ENCODE measurements at regions not wholly inside any gene's neighbourhood (a gene's known extent, or its start where the extent isn't known, plus 50 kb on each side); places are given as distances from the start of the nearest gene placed in this dataset.

DNA sequence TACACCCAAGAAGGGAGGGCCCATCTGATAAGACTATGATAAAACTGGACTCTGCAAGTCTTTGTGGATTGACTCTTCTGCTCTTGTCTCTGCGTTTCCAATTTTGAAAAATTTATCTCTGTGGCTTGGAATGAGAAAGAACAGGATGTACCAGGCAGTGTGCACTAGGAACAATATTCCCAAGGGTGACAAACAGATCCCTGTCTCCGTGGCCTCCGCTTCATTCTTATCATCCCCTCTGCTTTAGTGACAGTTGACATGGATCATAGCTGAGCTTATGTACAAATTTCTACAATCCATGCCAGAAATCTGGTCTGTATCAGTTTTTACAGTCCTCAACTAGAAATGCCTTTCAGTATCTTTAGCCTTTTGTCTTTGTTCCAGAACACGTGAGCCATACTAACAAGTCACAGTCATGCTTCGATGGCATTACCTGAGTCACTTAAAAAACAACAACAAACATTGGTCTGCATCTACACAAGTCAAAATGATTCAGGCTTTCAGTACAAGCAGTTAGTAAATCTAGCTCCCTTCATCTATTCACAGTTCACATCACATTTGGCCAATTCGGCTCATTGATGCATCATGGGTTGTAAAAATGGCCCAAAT is 393.6 kb upstream of the CELF2 start:
- Mint-ChIP-seq H3K4me1 (no peaks in the 10 kb centered on the region), H3K27ac (no peak overlapping the region), H3K27me3 (no peaks in the 10 kb centered on the region), H3K36me3 (no peaks in the 10 kb centered on the region), H3K4me3 (no peak overlapping the region), H3K9me3 (no peaks in the 10 kb centered on the region)
- no peak for DNase-seq (ENCODE audit: low spot score in 2 of 2)
- ATAC-seq (ENCODE audit: low read depth), result no peak

DNA sequence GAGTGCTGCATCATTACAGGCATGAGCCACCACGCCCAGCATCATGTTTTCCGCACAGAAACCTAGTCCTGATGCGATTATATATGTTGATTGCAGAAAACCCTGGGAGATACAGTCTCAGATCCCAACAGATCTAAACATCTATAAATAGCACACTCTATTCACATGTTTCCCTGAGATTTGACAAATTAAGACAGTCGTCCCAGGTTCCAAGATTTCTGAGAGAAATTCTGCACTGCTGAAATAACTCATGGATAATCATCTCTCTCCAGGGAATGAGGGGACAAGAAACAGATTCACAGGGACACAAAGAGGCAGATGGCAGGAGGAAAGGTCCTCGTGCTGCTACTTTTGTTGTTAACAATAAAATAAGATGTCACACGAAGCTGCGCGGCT is 393.1 kb upstream of the CELF2 start:
- ATAC-seq (ENCODE audit: low read depth) (no peak), DNase-seq (ENCODE audit: low spot score in 2 of 2) (no peak)
- Mint-ChIP-seq H3K27me3 (no peaks in the 10 kb centered on the region), H3K36me3 (no peaks in the 10 kb centered on the region), H3K27ac (no peak overlapping the region), H3K4me1 (no peaks in the 10 kb centered on the region), H3K9me3 (no peaks in the 10 kb centered on the region), H3K4me3 (no peak overlapping the region)

DNA sequence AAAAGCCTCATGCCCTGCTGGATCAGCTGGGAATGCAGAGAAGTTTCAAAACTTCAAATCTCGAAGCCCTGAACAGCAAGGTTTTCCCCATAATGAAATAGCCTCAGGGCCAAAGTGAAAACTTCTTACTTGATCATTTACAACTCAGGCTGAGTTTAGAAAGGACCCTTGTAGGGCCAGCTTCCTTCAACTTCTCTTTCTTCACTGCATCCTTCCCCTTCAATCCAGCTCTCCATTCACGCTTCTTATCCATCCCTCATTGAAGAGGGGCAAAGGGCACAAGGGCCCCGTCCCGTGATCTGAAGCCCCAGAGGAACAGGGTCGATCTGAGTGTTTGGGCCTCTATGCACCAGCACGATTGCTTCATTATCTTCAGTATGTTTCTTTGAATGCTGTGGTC is 392.2 kb upstream of the CELF2 start:
- ATAC-seq (ENCODE audit: low read depth) (no peak), DNase-seq (ENCODE audit: low spot score in 2 of 2) (no peak)
- Mint-ChIP-seq H3K36me3 (no peaks in the 10 kb centered on the region), H3K27me3 (peaks cover 3% of the 10 kb centered on the region), H3K4me3 (no peak overlapping the region), H3K9me3 (no peaks in the 10 kb centered on the region), H3K27ac (no peak overlapping the region), H3K4me1 (no peaks in the 10 kb centered on the region)

DNA sequence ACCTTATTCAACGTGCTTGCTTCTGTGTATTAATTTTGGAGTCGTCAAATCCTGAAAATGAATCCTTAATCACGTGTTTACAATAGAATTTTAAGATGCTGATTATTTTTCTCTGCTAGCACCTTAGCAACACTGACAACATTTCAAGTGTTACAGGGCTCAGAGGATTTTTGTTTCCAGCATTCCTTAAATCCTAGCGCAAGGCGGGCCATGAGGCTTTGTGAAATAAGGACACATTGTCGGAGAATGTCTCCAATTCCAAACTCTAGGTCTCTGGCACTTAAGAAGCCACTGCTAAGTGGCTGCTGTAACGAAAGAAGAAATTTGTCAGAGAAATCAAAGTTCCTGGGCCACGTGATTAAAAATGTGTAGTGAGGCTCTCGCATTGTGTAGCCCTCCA is 390.9 kb upstream of the CELF2 start:
- ATAC-seq (ENCODE audit: low read depth) (no peak), DNase-seq (ENCODE audit: low spot score in 2 of 2) (no peak)
- Mint-ChIP-seq H3K27me3 (peaks cover 4% of the 10 kb centered on the region), H3K4me1 (no peaks in the 10 kb centered on the region), H3K4me3 (no peak overlapping the region), H3K27ac (no peak overlapping the region), H3K9me3 (no peaks in the 10 kb centered on the region), H3K36me3 (no peaks in the 10 kb centered on the region)

DNA sequence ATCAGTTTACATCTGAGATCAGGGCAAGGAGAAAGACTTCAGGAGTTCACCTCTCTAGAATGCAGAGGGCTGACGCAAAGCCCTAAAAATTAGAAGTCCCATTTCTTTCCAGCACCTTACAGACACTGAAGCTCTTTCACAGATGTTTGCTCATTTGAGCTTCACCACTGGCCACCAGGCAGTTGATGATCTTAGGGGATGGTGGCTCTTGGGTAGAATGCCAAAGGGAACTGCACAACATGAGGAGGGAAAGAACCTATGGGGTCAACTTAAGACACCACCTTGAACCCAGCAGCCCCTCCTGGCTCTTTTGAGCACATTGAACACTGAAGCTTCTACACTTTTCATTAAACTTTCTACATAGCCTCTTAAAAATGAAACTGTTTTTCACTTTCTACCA is 390.3 kb upstream of the CELF2 start:
- no peak for DNase-seq (ENCODE audit: low spot score in 2 of 2)
- no peak overlapping the region for H3K27ac Mint-ChIP-seq
- H3K36me3 Mint-ChIP-seq, result no peaks in the 10 kb centered on the region
- H3K9me3 Mint-ChIP-seq, result no peaks in the 10 kb centered on the region
- H3K4me3 Mint-ChIP-seq, result no peak overlapping the region
- H3K27me3 Mint-ChIP-seq, result peaks cover 4% of the 10 kb centered on the region
- H3K4me1 Mint-ChIP-seq, result no peaks in the 10 kb centered on the region
- no peak for ATAC-seq (ENCODE audit: low read depth)

DNA sequence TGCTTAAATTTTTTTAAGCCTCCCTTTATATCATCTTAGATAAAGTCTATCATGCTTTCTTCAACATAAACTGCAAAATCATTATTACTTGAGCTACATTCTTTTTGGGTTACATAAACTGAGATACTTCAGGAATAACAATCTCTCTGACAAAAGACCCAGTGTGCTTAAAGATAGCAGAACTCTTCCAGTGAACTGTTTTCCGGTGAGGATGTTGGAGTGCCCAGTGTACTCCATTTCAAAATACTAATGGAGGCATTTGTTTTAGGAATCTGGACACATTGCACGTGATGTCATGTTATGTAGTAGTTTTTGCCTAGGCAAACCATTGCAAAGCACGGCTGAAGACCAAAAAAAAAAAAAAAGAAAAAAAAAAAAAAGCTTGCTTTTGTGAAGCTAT is 388.2 kb upstream of the CELF2 start:
- Mint-ChIP-seq H3K36me3 (no peaks in the 10 kb centered on the region), H3K9me3 (no peaks in the 10 kb centered on the region), H3K27me3 (peaks cover 6% of the 10 kb centered on the region), H3K4me3 (no peak overlapping the region), H3K27ac (no peak overlapping the region), H3K4me1 (no peaks in the 10 kb centered on the region)
- no peak for ATAC-seq (ENCODE audit: low read depth)
- DNase-seq (ENCODE audit: low spot score in 2 of 2), result no peak

DNA sequence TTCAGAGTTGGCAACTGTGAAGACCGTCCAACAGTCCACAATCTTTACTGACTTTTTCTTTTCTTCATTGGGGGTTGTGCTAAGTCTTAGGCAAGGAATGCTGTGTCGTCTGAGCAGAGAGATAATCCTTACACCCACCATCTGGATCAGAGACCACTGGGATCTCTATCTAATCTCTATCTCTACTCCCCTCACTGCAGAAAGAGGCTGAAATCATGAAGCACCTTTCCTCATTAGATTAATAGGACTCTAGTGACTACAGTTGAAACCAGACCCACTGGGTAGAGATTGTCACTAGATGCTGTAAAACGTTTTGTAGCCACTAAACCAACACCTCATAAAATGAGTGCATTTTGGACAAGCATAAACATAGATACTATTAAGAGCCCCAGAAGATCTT is 387.4 kb upstream of the CELF2 start:
- no peak overlapping the region for H3K27ac Mint-ChIP-seq
- H3K4me1 Mint-ChIP-seq, result no peaks in the 10 kb centered on the region
- no peak overlapping the region for H3K4me3 Mint-ChIP-seq
- ATAC-seq (ENCODE audit: low read depth) (no peak), DNase-seq (ENCODE audit: low spot score in 2 of 2) (no peak)
- H3K36me3 Mint-ChIP-seq, result no peaks in the 10 kb centered on the region
- peaks cover 6% of the 10 kb centered on the region for H3K27me3 Mint-ChIP-seq
- H3K9me3 Mint-ChIP-seq, result no peaks in the 10 kb centered on the region

DNA sequence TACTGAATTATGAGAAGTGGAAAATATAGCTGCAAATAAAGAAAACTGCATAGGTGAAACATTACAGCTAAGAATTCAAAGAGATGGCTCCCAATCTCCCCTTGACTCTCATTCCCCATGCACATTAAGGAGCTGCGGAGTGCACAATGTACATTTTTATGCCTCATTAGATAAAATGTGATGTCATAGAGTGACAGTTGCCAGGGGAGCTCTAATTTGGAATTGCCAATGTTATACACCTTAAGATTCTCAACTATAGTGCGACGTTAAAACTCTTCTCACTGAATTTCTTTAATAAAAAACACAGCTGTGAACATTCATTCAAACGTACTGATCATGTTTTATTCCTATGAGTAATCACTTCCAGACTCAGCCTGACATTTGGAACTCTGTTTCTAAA is 386.9 kb upstream of the CELF2 start:
- H3K27ac Mint-ChIP-seq, result no peak overlapping the region
- H3K4me3 Mint-ChIP-seq, result no peak overlapping the region
- H3K27me3 Mint-ChIP-seq, result peaks cover 6% of the 10 kb centered on the region
- H3K4me1 Mint-ChIP-seq, result no peaks in the 10 kb centered on the region
- no peak for DNase-seq (ENCODE audit: low spot score in 2 of 2)
- no peaks in the 10 kb centered on the region for H3K9me3 Mint-ChIP-seq
- H3K36me3 Mint-ChIP-seq, result no peaks in the 10 kb centered on the region
- ATAC-seq (ENCODE audit: low read depth), result no peak

DNA sequence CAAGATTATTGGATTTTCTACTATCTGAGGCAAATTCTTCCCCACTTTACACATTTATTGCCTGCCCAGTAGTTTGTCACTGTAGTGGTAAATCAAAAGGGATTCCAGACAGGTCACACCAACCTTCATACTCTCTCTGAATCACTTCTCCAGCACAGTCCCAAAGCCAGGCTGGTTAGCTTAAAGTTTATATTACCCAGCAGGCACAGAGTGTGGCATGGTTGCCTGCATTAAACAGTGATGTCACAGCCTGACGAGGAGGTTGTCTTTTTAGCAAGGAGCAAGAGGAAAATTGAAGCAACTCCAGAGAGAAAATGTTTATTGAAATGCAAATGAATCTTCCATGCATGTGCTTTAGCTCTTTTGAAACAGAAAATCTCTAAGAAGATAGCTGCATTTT is 375.5 kb upstream of the CELF2 start:
- H3K27me3 Mint-ChIP-seq, result peaks cover 6% of the 10 kb centered on the region
- no peaks in the 10 kb centered on the region for H3K36me3 Mint-ChIP-seq
- H3K9me3 Mint-ChIP-seq, result no peaks in the 10 kb centered on the region
- no peak overlapping the region for H3K27ac Mint-ChIP-seq
- no peak overlapping the region for H3K4me3 Mint-ChIP-seq
- ATAC-seq (ENCODE audit: low read depth), result no peak
- H3K4me1 Mint-ChIP-seq, result no peaks in the 10 kb centered on the region
- DNase-seq (ENCODE audit: low spot score in 2 of 2), result no peak

DNA sequence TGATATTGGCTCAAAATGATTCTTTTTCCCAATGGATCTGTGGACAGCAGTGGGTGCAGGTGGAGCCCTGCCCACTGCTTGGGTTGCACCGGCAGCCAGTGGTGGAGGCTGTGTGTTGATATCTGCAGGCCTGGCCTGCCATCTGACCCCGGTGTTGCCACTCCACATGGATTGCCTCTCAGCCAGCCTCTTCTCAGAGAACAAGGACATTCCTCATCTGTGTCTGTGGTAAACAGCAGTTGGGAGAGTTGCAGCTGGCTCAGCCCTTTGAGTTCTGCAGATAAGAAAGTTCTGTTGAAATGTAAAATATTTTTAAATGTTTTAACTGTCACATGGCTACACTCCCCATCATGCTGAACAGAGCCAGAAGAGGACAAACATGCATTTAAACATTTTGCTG is 374.9 kb upstream of the CELF2 start:
- ATAC-seq (ENCODE audit: low read depth), result no peak
- H3K9me3 Mint-ChIP-seq, result no peaks in the 10 kb centered on the region
- H3K4me1 Mint-ChIP-seq, result no peaks in the 10 kb centered on the region
- no peak overlapping the region for H3K27ac Mint-ChIP-seq
- no peak for DNase-seq (ENCODE audit: low spot score in 2 of 2)
- H3K27me3 Mint-ChIP-seq, result peaks cover 5% of the 10 kb centered on the region
- no peak overlapping the region for H3K4me3 Mint-ChIP-seq
- H3K36me3 Mint-ChIP-seq, result no peaks in the 10 kb centered on the region

DNA sequence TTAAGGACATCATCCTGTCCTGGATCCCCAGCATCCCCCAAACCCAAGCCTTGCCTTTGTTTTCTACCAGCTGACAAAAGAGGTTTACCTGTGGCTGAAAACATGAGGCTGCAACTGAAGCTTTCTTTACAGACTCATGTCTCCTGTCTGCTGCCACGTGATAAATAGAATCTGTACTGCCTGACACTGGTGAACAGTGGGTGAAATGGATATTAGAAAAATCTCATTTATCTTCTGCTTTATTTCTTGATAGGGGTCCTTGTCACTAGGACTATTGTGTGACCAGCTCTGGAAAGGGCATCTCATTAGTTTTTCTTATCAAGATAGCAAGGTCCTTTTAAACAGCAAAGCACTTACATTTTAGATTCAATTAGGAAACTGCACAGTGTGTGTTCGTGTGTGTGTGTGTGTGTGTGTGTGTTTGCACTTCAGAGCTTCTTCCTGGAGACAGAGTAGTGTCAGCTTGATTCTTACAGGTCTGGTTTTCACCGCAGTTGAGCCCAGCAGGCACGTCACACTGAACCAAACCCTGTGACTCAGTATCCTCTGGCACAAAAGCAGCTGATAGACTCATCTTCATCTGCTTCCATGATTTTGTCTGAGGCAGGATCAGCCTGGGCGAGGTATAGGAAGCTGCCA is 373.5 kb upstream of the CELF2 start:
- Mint-ChIP-seq H3K4me3 (no peak overlapping the region), H3K27me3 (peaks cover 9% of the 10 kb centered on the region), H3K9me3 (no peaks in the 10 kb centered on the region), H3K4me1 (no peaks in the 10 kb centered on the region), H3K36me3 (no peaks in the 10 kb centered on the region), H3K27ac (no peak overlapping the region)
- no peak for ATAC-seq (ENCODE audit: low read depth)
- no peak for DNase-seq (ENCODE audit: low spot score in 2 of 2)

DNA sequence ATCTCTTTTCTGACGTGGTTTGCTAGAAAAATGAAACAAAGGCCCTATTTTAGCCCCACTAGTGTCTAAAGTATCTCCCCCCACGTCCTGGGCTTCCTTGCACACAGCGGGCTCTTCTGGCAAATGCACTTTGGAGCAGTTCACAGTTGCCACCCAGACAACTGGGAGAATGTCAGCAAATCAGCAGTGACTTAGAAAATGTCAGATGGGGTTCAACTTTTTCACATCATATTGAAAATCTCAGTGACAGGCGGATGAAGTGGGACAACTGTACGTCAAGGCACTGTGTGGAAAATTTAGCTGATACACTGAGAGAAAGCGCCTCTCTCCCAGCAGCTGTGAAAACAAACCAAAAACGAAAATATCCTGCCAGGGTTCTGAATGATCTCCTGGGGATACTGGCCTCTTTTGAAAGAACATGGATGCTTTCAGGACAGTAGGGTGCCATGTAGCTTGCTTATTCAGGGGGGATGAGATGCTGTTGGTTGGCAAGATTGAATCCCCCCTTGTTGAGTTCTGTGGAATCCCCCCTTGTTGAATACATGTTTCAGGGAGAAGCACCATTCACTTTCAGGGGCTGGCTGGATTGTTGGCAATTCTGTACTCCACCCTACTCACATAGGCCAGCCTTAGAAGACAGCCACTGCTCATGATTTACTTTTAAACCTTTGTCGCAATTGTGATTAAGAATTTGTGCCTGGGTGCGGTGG is 372.8 kb upstream of the CELF2 start:
- Mint-ChIP-seq H3K27ac (no peak overlapping the region), H3K9me3 (no peaks in the 10 kb centered on the region), H3K4me3 (no peak overlapping the region), H3K36me3 (no peaks in the 10 kb centered on the region), H3K27me3 (peaks cover 9% of the 10 kb centered on the region), H3K4me1 (no peaks in the 10 kb centered on the region)
- ATAC-seq (ENCODE audit: low read depth), result no peak
- no peak for DNase-seq (ENCODE audit: low spot score in 2 of 2)

DNA sequence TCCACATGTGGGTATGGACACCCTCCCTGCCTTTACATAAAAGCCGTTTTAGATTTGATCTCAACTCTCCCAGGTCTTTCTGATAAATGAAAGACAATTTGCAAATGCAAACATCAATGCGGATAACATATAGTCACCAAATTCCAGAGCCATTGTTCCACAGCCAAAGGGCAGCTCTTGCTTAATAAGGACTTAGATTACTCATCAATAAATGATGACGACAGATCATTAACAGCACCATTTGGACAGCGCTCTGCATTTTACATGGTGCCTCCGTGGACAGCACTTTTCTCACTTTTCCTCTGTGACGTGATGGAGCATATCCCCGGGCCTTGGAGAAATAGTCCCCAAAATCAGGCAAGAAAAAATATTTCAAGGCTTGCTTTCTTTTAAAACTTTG is 370.3 kb upstream of the CELF2 start:
- ATAC-seq (ENCODE audit: low read depth), result no peak
- Mint-ChIP-seq H3K27ac (no peak overlapping the region), H3K36me3 (no peaks in the 10 kb centered on the region), H3K4me1 (no peaks in the 10 kb centered on the region), H3K27me3 (peaks cover 7% of the 10 kb centered on the region), H3K9me3 (peaks cover 4% of the 10 kb centered on the region), H3K4me3 (no peak overlapping the region)
- DNase-seq (ENCODE audit: low spot score in 2 of 2), result no peak

DNA sequence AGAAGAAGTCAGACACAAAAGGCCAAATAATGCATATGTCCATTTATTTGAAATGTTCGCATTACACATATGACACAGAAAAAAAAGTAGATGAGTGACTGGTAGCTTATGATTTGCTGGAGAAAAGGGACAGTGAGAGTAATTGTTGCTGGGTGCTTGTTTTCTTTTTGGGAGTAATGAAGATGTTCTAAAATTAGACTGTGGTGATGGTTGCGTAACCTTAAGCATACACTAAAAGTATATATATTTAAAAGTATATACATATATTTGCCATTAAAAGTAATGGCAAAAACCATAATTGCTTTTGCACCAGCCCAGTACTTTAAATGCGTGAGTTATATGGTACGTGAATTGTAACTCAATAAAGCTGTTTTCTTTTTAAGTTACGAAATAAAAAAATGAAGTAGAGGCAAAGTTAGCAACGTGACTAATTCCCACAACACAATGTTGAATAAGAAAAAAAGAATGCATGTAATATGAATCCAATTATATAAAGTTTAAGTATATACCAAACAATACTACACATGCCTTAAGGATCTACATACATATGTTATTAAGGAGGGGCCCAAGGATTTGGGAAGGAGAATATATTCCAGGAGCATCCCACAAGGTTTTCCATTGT is 360.4 kb upstream of the CELF2 start:
- ATAC-seq (ENCODE audit: low read depth), result no peak
- no peak overlapping the region for H3K4me3 Mint-ChIP-seq
- peaks cover 5% of the 10 kb centered on the region for H3K9me3 Mint-ChIP-seq
- H3K36me3 Mint-ChIP-seq, result no peaks in the 10 kb centered on the region
- DNase-seq (ENCODE audit: low spot score in 2 of 2), result no peak
- no peak overlapping the region for H3K27ac Mint-ChIP-seq
- no peaks in the 10 kb centered on the region for H3K4me1 Mint-ChIP-seq
- peaks cover 3% of the 10 kb centered on the region for H3K27me3 Mint-ChIP-seq

All from memory B cell (primary cell).